GM23338 (cell line): ENCODE measurements at regions not wholly inside any gene's neighbourhood (a gene's known extent, or its start where the extent isn't known, plus 50 kb on each side); places are given as distances from the start of the nearest gene placed in this dataset.

ENCODE experiments used
- ATAC-seq: fragments of 200-7000 bp; cut with Tn5 transposase; 3 replicates; pipeline ENCODE4 v1.9.1; 2020
- DNase-seq: peaks from one replicate; pipeline ENCODE4 v3.0.0-alpha.2; 2015; ENCODE audit warnings: low spot score
- H2AFZ ChIP-seq: fragments of 200-600 bp; sonication (generic); 2 replicates; pipeline ENCODE4 v1.8.0; 2016; ENCODE audit warnings: antibody characterized with exemption, mild to moderate bottlenecking, moderate library complexity
- H3F3A ChIP-seq: fragments of 200-600 bp; sonication (generic); replicated peaks from 2 replicates; pipeline ENCODE4 v1.8.0; 2017; ENCODE audit warnings: antibody characterized with exemption, mixed run types, low read depth
- H3K27ac ChIP-seq: fragments of 200-600 bp; sonication (generic); 2 replicates; pipeline ENCODE4 v1.6.1; 2016; ENCODE audit warnings: low read depth
- H3K27me3 ChIP-seq: fragments of 200-600 bp; sonication (generic); 2 replicates; pipeline ENCODE4 v1.8.0; 2016; ENCODE audit warnings: mild to moderate bottlenecking, mixed run types, moderate library complexity; ENCODE audit not compliant: insufficient read depth
- H3K36me3 ChIP-seq: fragments of 200-600 bp; sonication (generic); 2 replicates; pipeline ENCODE4 v1.8.0; 2016; ENCODE audit warnings: mild to moderate bottlenecking; ENCODE audit not compliant: insufficient read depth
- H3K4me1 ChIP-seq: fragments of 200-600 bp; sonication (generic); 2 replicates; pipeline ENCODE4 v1.8.0; 2016; ENCODE audit warnings: mild to moderate bottlenecking, moderate library complexity; ENCODE audit not compliant: insufficient read depth
- H3K4me2 ChIP-seq: fragments of 200-600 bp; sonication (generic); 2 replicates; pipeline ENCODE4 v1.7.1; 2017; ENCODE audit warnings: mixed run types
- H3K4me3 ChIP-seq: fragments of 200-600 bp; sonication (generic); 2 replicates; pipeline ENCODE4 v1.6.1; 2016; ENCODE audit warnings: mixed run types
- H3K79me2 ChIP-seq: fragments of 200-600 bp; sonication (generic); replicated peaks from 2 replicates; pipeline ENCODE4 v1.8.0; 2017; ENCODE audit warnings: mild to moderate bottlenecking; ENCODE audit not compliant: insufficient read depth
- H3K9me2 ChIP-seq: fragments of 200-600 bp; sonication (generic); 2 replicates; pipeline ENCODE4 v1.8.0; 2017; ENCODE audit not compliant: insufficient read depth
- H4K20me1 ChIP-seq: fragments of 200-600 bp; sonication (generic); replicated peaks from 2 replicates; pipeline ENCODE4 v1.8.0; 2017; ENCODE audit warnings: mild to moderate bottlenecking; ENCODE audit not compliant: insufficient read depth
- H3K27ac Mint-ChIP-seq: 2 replicates; pipeline ENCODE4 v1.8.0; 2020; ENCODE audit warnings: inconsistent platforms, mild to moderate bottlenecking, moderate library complexity, mixed read lengths
- H3K27me3 Mint-ChIP-seq: 3 replicates; pipeline ENCODE4 v1.8.0; 2022; ENCODE audit warnings: low read depth, mild to moderate bottlenecking, moderate library complexity, mixed read lengths, inconsistent platforms; ENCODE audit not compliant: insufficient read depth, poor library complexity
- H3K36me3 Mint-ChIP-seq: 3 replicates; pipeline ENCODE4 v1.8.0; 2021; ENCODE audit warnings: low read depth, mild to moderate bottlenecking, inconsistent platforms, moderate library complexity, mixed read lengths
- H3K4me1 Mint-ChIP-seq: 3 replicates; pipeline ENCODE4 v1.8.0; 2020; ENCODE audit warnings: mild to moderate bottlenecking, inconsistent platforms, mixed read lengths
- H3K4me3 Mint-ChIP-seq: 3 replicates; pipeline ENCODE4 v1.8.0; 2021; ENCODE audit warnings: moderate library complexity, mild to moderate bottlenecking, inconsistent platforms, mixed read lengths
- H3K9me3 Mint-ChIP-seq: 3 replicates; pipeline ENCODE4 v1.8.0; 2020; ENCODE audit warnings: moderate library complexity, mild to moderate bottlenecking, inconsistent platforms, mixed read lengths
- CREB1 ChIP-seq: fragments of 250-450 bp; sonication (Bioruptor Pico); IDR thresholded peaks from 2 replicates; pipeline ENCODE4 v1.5.0; 2020; ENCODE audit warnings: low read depth, mild to moderate bottlenecking, moderate library complexity
- CTCF ChIP-seq, 2 experiments: fragments of 200-600 bp in 1 of 2; sonication (generic) in 1 of 2; conservative IDR thresholded peaks; 2 replicates each; pipeline versions ENCODE4 v1.5.1 to v1.6.1; 2016 to 2017; ENCODE audit warnings: antibody characterized with exemption in 2 of 2, low read depth in 2 of 2, mild to moderate bottlenecking in 2 of 2, moderate library complexity in 1 of 2
- EZH2 ChIP-seq: fragments of 200-600 bp; sonication (generic); IDR thresholded peaks from one replicate; pipeline ENCODE4 v1.8.0; 2017; ENCODE audit warnings: antibody characterized with exemption, mild to moderate bottlenecking, low read depth; ENCODE audit not compliant: unreplicated experiment
- EZH2phosphoT487 ChIP-seq: fragments of 200-600 bp; sonication (generic); IDR thresholded peaks from one replicate; pipeline ENCODE4 v1.8.1; 2018; ENCODE audit warnings: antibody characterized with exemption; ENCODE audit not compliant: unreplicated experiment
- JUNB ChIP-seq: IDR thresholded peaks from one replicate; pipeline ENCODE4 v1.6.1; 2016; ENCODE audit warnings: antibody characterized with exemption; ENCODE audit not compliant: unreplicated experiment
- NANOG ChIP-seq: IDR thresholded peaks from 2 replicates; pipeline ENCODE4 v1.6.1; 2016; ENCODE audit warnings: antibody characterized with exemption, borderline replicate concordance
- POLR2AphosphoS5 ChIP-seq: IDR thresholded peaks from 2 replicates; pipeline ENCODE4 v1.6.1; 2016; ENCODE audit warnings: antibody characterized with exemption, low read depth
- REST ChIP-seq: IDR thresholded peaks from one replicate; pipeline ENCODE4 v1.6.1; 2018; ENCODE audit warnings: antibody characterized with exemption; ENCODE audit not compliant: unreplicated experiment
- STAT1 ChIP-seq: IDR thresholded peaks from one replicate; pipeline ENCODE4 v1.6.1; 2016; ENCODE audit warnings: antibody characterized with exemption; ENCODE audit not compliant: unreplicated experiment
- ZNF114 ChIP-seq: fragments of 250-450 bp; sonication (Bioruptor Pico); IDR thresholded peaks from 2 replicates; pipeline ENCODE4 v1.5.0; 2020; ENCODE audit warnings: mild to moderate bottlenecking, moderate library complexity
- ZNF331 ChIP-seq: fragments of 250-450 bp; sonication (Bioruptor Pico); IDR thresholded peaks from 2 replicates; pipeline ENCODE4 v1.5.0; 2020; ENCODE audit warnings: low read depth, mild to moderate bottlenecking, moderate library complexity
- ZNF462 ChIP-seq: fragments of 250-450 bp; sonication (Bioruptor Pico); IDR thresholded peaks from 2 replicates; pipeline ENCODE4 v1.5.0; 2020; ENCODE audit warnings: mild to moderate bottlenecking, moderate library complexity
- TF ChIP-seq, protein P1 (sequence below): IDR thresholded peaks from 2 replicates; pipeline ENCODE4 v1.6.1; 2016; ENCODE audit warnings: antibody characterized with exemption

- Mint-ChIP-seq H3K27ac (peak overlapping the region; percentile 2; the same call in 1 of the 2 replicates), H3K36me3 (no peaks in the 10 kb centered on the region), H3K4me1 (peaks cover 18% of the 10 kb centered on the region; the same call in 2 of the 3 replicates), H3K9me3 (no peaks in the 10 kb centered on the region), H3K27me3 (no peaks in the 10 kb centered on the region), H3K4me3 (no peak overlapping the region)
- H3K9me2 ChIP-seq = no peaks in the 10 kb centered on the region; the same call in 1 of the 2 replicates
- no peak overlapping the region for H3K4me2 ChIP-seq
- H3F3A ChIP-seq = no peaks in the 10 kb centered on the region
- TF ChIP-seq REST (no peak), CTCF (conservative IDR thresholded peaks at IDR 0.05; ENCODE audit: low read depth in 2 of 2) (no peak), NANOG (no peak), ZNF114 (CRISPR knock-in tag) (no peak), ZNF462 (CRISPR knock-in tag) (no peak), EZH2phosphoT487 (no peak), EZH2 (no peak), ZNF331 (CRISPR knock-in tag) (no peak), STAT1 (no peak), JUNB (no peak), CREB1 (CRISPR knock-in tag) (no peak), POLR2AphosphoS5 (no peak)
- TF ChIP-seq, protein P1, sequence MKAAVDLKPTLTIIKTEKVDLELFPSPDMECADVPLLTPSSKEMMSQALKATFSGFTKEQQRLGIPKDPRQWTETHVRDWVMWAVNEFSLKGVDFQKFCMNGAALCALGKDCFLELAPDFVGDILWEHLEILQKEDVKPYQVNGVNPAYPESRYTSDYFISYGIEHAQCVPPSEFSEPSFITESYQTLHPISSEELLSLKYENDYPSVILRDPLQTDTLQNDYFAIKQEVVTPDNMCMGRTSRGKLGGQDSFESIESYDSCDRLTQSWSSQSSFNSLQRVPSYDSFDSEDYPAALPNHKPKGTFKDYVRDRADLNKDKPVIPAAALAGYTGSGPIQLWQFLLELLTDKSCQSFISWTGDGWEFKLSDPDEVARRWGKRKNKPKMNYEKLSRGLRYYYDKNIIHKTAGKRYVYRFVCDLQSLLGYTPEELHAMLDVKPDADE = no peak
- no peaks in the 10 kb centered on the region for H3K27me3 ChIP-seq
- no peak overlapping the region for H2AFZ ChIP-seq
- no peaks in the 10 kb centered on the region for H3K36me3 ChIP-seq
- no peak overlapping the region for H3K4me3 ChIP-seq
- DNase-seq (no peak), ATAC-seq (no peak)
- no peaks in the 10 kb centered on the region for H4K20me1 ChIP-seq
- no peak overlapping the region for H3K27ac ChIP-seq
- H3K79me2 ChIP-seq = no peaks in the 10 kb centered on the region
- peaks cover 17% of the 10 kb centered on the region for H3K4me1 ChIP-seq
Measured at GRCh38 chr10:21130683-21131442, 233.8 kb upstream of the NEBL start.
